Loucy (cell line): ENCODE measurements at regions not wholly inside any gene's neighbourhood (a gene's known extent, or its start where the extent isn't known, plus 50 kb on each side); places are given as distances from the start of the nearest gene placed in this dataset.
"Not testable (repeated sequence)": the region's sequence is repeated elsewhere in the genome, so short reads cannot be mapped to it uniquely, and the experiment has no call there.

Experiments used
- EZH2phosphoT487 ChIP-seq: fragments of 200-600 bp; IDR thresholded peaks from 2 replicates; pipeline ENCODE4 v1.6.1; 2018; ENCODE audit warnings: antibody characterized with exemption, mild to moderate bottlenecking, moderate library complexity, borderline replicate concordance
- TF ChIP-seq, protein P1 (sequence below): fragments of 200-600 bp; sonication (generic); conservative IDR thresholded peaks from 2 replicates; pipeline ENCODE4 v1.5.1; 2014; ENCODE audit warnings: mild to moderate bottlenecking, antibody characterized with exemption, low read length

- TF ChIP-seq, protein P1, sequence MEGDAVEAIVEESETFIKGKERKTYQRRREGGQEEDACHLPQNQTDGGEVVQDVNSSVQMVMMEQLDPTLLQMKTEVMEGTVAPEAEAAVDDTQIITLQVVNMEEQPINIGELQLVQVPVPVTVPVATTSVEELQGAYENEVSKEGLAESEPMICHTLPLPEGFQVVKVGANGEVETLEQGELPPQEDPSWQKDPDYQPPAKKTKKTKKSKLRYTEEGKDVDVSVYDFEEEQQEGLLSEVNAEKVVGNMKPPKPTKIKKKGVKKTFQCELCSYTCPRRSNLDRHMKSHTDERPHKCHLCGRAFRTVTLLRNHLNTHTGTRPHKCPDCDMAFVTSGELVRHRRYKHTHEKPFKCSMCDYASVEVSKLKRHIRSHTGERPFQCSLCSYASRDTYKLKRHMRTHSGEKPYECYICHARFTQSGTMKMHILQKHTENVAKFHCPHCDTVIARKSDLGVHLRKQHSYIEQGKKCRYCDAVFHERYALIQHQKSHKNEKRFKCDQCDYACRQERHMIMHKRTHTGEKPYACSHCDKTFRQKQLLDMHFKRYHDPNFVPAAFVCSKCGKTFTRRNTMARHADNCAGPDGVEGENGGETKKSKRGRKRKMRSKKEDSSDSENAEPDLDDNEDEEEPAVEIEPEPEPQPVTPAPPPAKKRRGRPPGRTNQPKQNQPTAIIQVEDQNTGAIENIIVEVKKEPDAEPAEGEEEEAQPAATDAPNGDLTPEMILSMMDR = not testable (repeated sequence)
- not testable (repeated sequence) for TF ChIP-seq EZH2phosphoT487
These were observed 79.3 kb upstream of the EDEM3 start for GRCh38 chr1:184833994-184834393.
